ENCODE measurements at regions not wholly inside any gene's neighbourhood (a gene's known extent, or its start where the extent isn't known, plus 50 kb on each side); places are given as distances from the start of the nearest gene placed in this dataset.

GRCh38 chr16:79466111-79466510 lies 134.4 kb downstream of the MAF start:
- no peak overlapping the region for H3K27ac ChIP-seq
- H3K9me3 ChIP-seq, result no peaks in the 10 kb centered on the region
- no peak for DNase-seq
- H3K4me3 ChIP-seq, result no peak overlapping the region
- no peak for ATAC-seq
- TF ChIP-seq CTCF (IDR thresholded peaks at IDR 0.05), result no peak
- H3K36me3 ChIP-seq, result no peaks in the 10 kb centered on the region
- intact Hi-C loops (cut with DNase I), result no loop called here
- H3K4me1 ChIP-seq, result no peaks in the 10 kb centered on the region
- no peaks in the 10 kb centered on the region for H3K27me3 ChIP-seq

DNA sequence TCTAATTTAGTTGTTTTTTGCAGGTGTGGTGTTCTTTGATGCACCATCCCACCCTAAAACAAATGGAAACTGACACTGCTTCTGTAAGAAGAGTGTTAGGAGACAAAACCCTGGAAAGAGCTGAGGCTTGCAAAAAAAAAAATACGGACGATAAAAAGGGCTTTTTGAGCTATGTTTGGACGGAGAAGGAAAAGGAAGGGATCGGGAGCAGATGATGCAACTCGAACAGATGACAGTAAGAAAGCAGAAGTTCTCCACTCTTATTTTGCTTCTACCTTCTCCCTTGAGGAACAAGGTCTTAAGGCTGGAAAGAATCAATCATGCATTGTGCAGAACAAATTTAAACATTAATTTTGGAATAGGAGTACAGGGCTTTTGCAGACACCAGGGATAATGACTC lies 136.7 kb downstream of the MAF start:
- Histone ChIP-seq H3K27me3 (no peaks in the 10 kb centered on the region), H3K36me3 (no peaks in the 10 kb centered on the region), H3K4me3 (no peak overlapping the region), H3K9me3 (no peaks in the 10 kb centered on the region), H3K4me1 (no peaks in the 10 kb centered on the region), H3K27ac (no peak overlapping the region)
- intact Hi-C loops (cut with DNase I), result no loop called here
- no peak for TF ChIP-seq CTCF (IDR thresholded peaks at IDR 0.05)
- no peak for DNase-seq
- no peak for ATAC-seq

DNA sequence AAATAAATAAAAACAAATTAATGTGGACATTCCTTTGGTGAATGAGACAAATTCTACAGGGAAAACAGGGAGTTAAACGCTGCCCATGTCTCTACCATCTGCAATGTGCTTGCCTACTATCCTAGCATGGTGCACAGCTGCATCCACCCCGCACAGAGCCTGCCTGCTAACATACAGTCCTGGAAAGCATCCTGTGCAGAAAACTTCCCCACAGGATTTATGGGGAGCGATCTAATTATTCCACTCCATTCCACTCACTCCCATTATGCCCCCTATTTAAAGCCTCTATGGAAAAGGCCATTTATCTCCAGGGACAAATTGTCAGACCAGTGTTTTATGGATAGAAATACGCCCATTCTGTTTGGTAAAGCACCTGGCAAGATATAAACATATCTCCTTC lies 144.5 kb downstream of the MAF start:
- Histone ChIP-seq H3K4me3 (no peak overlapping the region), H3K27ac (no peak overlapping the region), H3K36me3 (no peaks in the 10 kb centered on the region), H3K4me1 (no peaks in the 10 kb centered on the region), H3K27me3 (no peaks in the 10 kb centered on the region), H3K9me3 (no peaks in the 10 kb centered on the region)
- no peak for TF ChIP-seq CTCF (IDR thresholded peaks at IDR 0.05)
- ATAC-seq (no peak), DNase-seq (no peak)
- intact Hi-C loops (cut with DNase I), result no loop called here

DNA sequence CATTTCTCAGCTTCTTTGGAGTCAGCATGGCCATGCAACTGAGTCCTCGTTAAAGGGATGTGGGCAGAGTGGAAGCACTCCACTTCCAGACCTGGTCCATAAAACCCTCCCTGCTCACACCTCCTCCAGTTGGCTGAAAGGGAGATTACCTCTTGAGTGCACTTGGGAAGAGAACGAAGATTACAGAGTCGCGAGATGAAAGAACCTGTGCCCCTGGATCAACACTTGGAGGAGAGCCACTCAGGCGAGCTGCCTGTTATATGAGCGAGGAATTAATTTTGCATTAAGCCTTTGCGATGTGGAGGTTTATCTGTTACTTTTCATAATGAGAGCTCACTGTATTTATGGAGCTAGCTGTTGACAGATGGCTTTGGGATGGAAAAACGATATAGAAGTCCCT lies 147.9 kb downstream of the MAF start:
- DNase-seq, result no peak

DNA sequence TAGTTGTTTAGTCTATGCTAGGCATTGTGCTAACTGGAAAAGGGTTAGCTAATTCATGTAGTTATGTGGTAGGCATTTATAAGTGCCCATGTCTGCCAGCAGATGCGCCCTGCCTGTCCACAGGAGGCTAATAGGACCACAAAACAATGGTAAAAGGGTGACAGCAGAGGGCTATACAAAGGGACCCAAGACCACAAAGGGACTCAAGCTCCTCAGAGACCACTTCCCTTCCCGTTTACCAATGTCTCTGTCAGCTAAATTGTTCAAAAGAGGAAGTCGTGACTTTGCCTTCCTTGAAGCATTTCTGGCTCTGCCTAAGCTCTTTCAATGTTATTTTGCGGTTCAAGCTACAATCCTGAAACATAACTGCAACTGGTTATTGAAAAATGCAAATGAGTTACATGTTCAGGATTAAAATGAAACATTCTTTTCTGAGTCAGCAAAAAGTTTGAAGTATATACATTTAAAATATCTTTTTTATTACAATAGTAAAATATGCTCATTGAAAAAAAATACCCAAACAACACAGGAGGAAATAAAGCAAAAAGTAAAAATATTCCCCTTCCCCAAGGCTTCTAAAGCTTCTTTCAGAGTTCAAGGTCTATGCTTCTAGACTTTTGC lies 149.2 kb downstream of the MAF start:
- Histone ChIP-seq H3K27ac (no peak overlapping the region), H3K4me3 (no peak overlapping the region), H3K36me3 (no peaks in the 10 kb centered on the region), H3K9me3 (no peaks in the 10 kb centered on the region), H3K27me3 (no peaks in the 10 kb centered on the region), H3K4me1 (no peaks in the 10 kb centered on the region)
- DNase-seq (no peak), ATAC-seq (peak; percentile 75)
- TF ChIP-seq CTCF (IDR thresholded peaks at IDR 0.05), result no peak
- intact Hi-C loops (cut with DNase I), result no loop called here

More for the DNA sequence above, 147.9 kb downstream of the MAF start:
- ATAC-seq, result no peak
- intact Hi-C loops (cut with DNase I), result no loop called here
- Histone ChIP-seq H3K4me1 (no peaks in the 10 kb centered on the region), H3K36me3 (no peaks in the 10 kb centered on the region), H3K27me3 (no peaks in the 10 kb centered on the region), H3K9me3 (no peaks in the 10 kb centered on the region), H3K4me3 (no peak overlapping the region), H3K27ac (no peak overlapping the region)
- no peak for TF ChIP-seq CTCF (IDR thresholded peaks at IDR 0.05)

DNA sequence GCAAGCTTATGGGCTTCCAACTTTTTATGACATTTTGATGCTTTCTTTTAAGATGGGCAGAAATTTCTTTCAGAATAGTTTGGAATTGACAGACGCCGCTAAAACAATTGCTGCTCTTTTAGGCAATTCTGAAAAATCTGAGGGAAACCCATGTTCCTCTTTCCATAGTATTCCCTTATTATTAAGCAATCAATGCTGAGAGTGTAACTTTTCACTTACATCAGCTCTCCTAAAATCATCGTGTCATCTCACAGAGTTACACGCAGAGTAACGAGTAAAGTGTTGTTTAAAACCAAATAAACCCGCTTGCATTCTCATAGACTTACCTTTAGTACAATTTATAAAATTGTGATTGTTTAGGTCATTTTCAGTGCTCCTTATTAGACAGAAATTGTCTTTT lies 150.6 kb downstream of the MAF start:
- intact Hi-C loops (cut with DNase I), result no loop called here
- Histone ChIP-seq H3K4me3 (no peak overlapping the region), H3K27me3 (no peaks in the 10 kb centered on the region), H3K36me3 (no peaks in the 10 kb centered on the region), H3K4me1 (no peaks in the 10 kb centered on the region), H3K9me3 (no peaks in the 10 kb centered on the region), H3K27ac (no peak overlapping the region)
- ATAC-seq, result no peak
- no peak for TF ChIP-seq CTCF (IDR thresholded peaks at IDR 0.05)
- no peak for DNase-seq
